ENCODE measurements at regions not wholly inside any gene's neighbourhood (a gene's known extent, or its start where the extent isn't known, plus 50 kb on each side); places are given as distances from the start of the nearest gene placed in this dataset.

GRCh38 chr7:125032943-125033342 is 103.3 kb upstream of the POT1 start:
- H3K27ac ChIP-seq = no peak overlapping the region
- 45 to 89% (median 67%) methylated on average over 4 of the region's 4 CpGs for WGBS, 5 donors
- no peak overlapping the region for H3K4me3 ChIP-seq
- H3K27me3 ChIP-seq (replicated peaks in 1 of 7) = no peaks in the 10 kb centered on the region
- intact Hi-C loops (cut with DNase I; ENCODE audit: low total_unique reads) = no loop called here
- no peaks in the 10 kb centered on the region for H3K9me3 ChIP-seq
- TF ChIP-seq POLR2AphosphoS5 (IDR thresholded peaks at IDR 0.05) = no peak
- TF ChIP-seq POLR2A (IDR thresholded peaks at IDR 0.05) = no peak
- TF ChIP-seq CTCF (IDR thresholded peaks at IDR 0.05 in 8 of 11, conservative IDR thresholded peaks at IDR 0.05 in 3 of 11) = no peak
- H3K36me3 ChIP-seq = no peaks in the 10 kb centered on the region
- DNase-seq = no peak
- H3K4me1 ChIP-seq = no peaks in the 10 kb centered on the region

- Histone ChIP-seq H3K27ac (no peak overlapping the region), H3K9me3 (no peaks in the 10 kb centered on the region), H3K36me3 (no peaks in the 10 kb centered on the region), H3K27me3 (replicated peaks in 1 of 7) (no peaks in the 10 kb centered on the region), H3K4me3 (no peak overlapping the region), H3K4me1 (no peaks in the 10 kb centered on the region)
- intact Hi-C loops (cut with DNase I; ENCODE audit: low total_unique reads) = no loop called here
- no peak for TF ChIP-seq CTCF (IDR thresholded peaks at IDR 0.05 in 8 of 11, conservative IDR thresholded peaks at IDR 0.05 in 3 of 11)
- TF ChIP-seq POLR2AphosphoS5 (IDR thresholded peaks at IDR 0.05) = no peak
- TF ChIP-seq POLR2A (IDR thresholded peaks at IDR 0.05) = no peak
- no peak for DNase-seq
- 80 to 87% (median 82%) methylated on average over 4 of the region's 4 CpGs for WGBS, 5 donors
Observed at GRCh38 chr7:125030756-125031387, 101.2 kb upstream of the POT1 start.

GRCh38 chr7:125025620-125026019 is 96.0 kb upstream of the POT1 start:
- intact Hi-C loops (cut with DNase I; ENCODE audit: low total_unique reads) = no loop called here
- H3K27me3 ChIP-seq (replicated peaks in 1 of 7) = no peaks in the 10 kb centered on the region
- H3K27ac ChIP-seq = no peak overlapping the region
- no peak for DNase-seq
- TF ChIP-seq CTCF (IDR thresholded peaks at IDR 0.05 in 8 of 11, conservative IDR thresholded peaks at IDR 0.05 in 3 of 11) = no peak
- TF ChIP-seq POLR2A (IDR thresholded peaks at IDR 0.05) = no peak
- TF ChIP-seq POLR2AphosphoS5 (IDR thresholded peaks at IDR 0.05) = no peak
- H3K4me1 ChIP-seq = no peaks in the 10 kb centered on the region
- WGBS, 5 donors = 72 to 91% (median 78%) methylated on average over 1 of the region's 1 CpG
- H3K4me3 ChIP-seq = no peak overlapping the region
- H3K9me3 ChIP-seq = peaks cover 0 to 11% (median 0%) of the 10 kb centered on the region in 8 donors
- H3K36me3 ChIP-seq = no peaks in the 10 kb centered on the region

DNA sequence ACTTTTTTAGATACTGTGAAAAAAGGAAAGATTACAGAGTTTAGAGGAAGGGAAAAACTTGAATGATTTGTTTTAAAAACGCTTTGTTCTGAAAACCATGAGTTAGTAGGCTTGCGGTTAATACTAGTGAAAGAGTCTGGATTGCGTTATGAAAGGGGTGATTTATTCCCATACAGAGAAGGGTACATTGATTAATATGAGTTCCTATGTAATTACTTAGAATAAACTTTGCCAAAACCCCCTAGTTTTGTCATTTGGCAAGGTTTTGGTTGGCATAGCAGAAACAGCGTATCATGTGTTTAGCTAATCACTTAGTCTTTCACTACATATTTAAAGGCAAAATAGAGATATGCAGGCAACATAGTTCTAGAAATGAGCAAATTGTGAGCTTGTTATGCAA is 91.2 kb upstream of the POT1 start:
- Histone ChIP-seq H3K4me3 (no peak overlapping the region), H3K36me3 (no peaks in the 10 kb centered on the region), H3K9me3 (peaks cover 0 to 11% (median 0%) of the 10 kb centered on the region in 8 donors), H3K27ac (no peak overlapping the region), H3K27me3 (replicated peaks in 1 of 7) (no peaks in the 10 kb centered on the region), H3K4me1 (no peaks in the 10 kb centered on the region)
- TF ChIP-seq POLR2A (IDR thresholded peaks at IDR 0.05) (no peak), CTCF (IDR thresholded peaks at IDR 0.05 in 8 of 11, conservative IDR thresholded peaks at IDR 0.05 in 3 of 11) (no peak), POLR2AphosphoS5 (IDR thresholded peaks at IDR 0.05) (no peak)
- WGBS, 5 donors = 89 to 94% (median 92%) methylated on average over 4 of the region's 4 CpGs
- DNase-seq = no peak
- intact Hi-C loops (cut with DNase I; ENCODE audit: low total_unique reads) = no loop called here

Data from spleen (tissue), 11 donors.